CMK (cell line): ENCODE measurements at regions not wholly inside any gene's neighbourhood (a gene's known extent, or its start where the extent isn't known, plus 50 kb on each side); places are given as distances from the start of the nearest gene placed in this dataset.
A peak's percentile ranks its signal among the peaks of the same experiment; 100 is the strongest.

Source experiments
- DNase-seq: peaks from one replicate; pipeline ENCODE4 v3.0.0-alpha.2; 2010; ENCODE audit warnings: low read depth

GRCh38 chr18:30527226-30527625, 515.3 kb downstream of the DSC3 start:
- DNase-seq, result no peak

DNA sequence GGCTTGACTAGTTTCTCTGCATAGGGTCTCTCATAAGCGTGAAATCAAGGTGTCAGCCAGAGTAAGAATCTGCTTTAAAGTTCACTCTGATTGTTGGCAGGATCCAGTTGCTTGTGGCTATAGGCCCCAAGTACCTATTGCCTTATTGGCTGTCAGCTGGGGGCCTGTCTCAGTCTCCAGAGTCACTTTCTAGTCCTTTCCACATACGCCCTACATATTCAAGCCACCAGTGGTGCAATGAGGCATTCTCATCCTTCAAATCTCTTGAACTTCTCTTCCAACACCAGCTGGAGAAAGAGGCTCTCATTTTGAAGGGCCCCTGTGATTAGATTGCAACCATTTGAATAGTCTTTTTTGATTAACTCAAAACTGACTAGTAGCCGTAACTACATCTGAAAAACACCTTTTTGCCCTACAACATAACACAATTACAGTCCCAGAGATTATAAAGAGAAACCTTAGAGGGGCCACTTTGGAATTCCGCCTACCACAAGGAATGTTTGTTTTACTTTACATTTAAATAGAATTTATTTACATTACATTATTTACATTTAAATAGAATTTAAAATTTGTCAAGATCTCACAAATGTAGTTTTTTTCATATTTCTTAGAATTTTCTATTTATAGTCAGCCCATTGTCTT, 520.1 kb downstream of the DSC3 start:
- DNase-seq, result no peak

GRCh38 chr18:30514059-30514458, 528.5 kb downstream of the DSC3 start:
- no peak for DNase-seq

- no peak for DNase-seq
These were observed 529.7 kb downstream of the DSC3 start for GRCh38 chr18:30512872-30513271.

GRCh38 chr18:30510882-30511281, 531.7 kb downstream of the DSC3 start:
- no peak for DNase-seq

DNA sequence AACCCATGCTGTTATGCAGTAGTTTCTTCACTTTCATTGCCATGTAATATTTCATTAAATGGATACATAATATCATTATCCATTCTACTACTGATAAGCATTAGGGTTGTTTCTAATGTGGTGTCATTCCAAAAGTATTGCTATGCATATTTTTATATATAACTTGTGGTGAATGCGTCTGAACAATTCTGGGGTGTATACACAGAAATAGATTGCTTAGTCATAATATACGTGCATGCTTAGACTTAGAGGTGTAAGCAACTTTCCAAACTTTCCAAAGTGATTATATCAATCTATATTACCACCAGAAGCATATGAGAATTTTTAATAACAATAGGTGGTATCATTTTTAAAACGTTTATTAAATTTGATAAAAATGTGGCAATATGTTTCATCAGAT, 540.9 kb downstream of the DSC3 start:
- no peak for DNase-seq

DNA sequence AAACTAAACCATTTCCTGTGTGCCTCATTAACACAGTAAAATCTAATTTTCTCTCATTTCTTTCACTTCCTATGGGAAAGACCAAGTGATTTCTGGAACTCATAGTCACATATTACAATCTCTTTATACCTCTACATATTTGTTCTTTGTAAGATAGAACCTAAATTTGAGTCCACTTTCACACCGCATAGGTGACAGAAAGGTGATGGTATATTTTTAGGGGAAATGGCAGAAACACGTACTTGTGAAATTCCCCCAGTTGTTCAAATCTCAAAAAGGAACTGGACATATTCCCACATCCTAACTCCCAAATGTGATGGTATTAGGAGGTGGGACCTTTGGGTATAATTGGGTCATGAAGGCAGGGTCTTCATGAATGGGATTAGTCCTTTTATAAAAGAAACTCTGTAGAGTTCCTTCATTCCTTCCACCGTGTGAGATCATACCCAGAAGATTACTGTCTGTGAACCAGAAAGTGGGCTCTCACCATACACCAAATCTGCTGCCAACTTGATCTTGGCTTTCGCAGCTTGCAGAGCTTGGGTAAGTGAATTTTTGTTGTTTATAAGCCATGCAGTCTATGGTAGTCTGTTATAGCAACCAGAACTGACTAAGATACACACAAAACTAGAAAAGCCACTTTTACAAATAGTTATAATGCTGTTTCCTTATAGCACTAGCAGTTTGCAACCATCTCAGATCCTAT, 542.1 kb downstream of the DSC3 start:
- DNase-seq, result no peak

- DNase-seq, result no peak
These were observed 542.8 kb downstream of the DSC3 start for GRCh38 chr18:30499721-30500120.

GRCh38 chr18:30492552-30493129, 549.9 kb downstream of the DSC3 start:
- no peak for DNase-seq

DNA sequence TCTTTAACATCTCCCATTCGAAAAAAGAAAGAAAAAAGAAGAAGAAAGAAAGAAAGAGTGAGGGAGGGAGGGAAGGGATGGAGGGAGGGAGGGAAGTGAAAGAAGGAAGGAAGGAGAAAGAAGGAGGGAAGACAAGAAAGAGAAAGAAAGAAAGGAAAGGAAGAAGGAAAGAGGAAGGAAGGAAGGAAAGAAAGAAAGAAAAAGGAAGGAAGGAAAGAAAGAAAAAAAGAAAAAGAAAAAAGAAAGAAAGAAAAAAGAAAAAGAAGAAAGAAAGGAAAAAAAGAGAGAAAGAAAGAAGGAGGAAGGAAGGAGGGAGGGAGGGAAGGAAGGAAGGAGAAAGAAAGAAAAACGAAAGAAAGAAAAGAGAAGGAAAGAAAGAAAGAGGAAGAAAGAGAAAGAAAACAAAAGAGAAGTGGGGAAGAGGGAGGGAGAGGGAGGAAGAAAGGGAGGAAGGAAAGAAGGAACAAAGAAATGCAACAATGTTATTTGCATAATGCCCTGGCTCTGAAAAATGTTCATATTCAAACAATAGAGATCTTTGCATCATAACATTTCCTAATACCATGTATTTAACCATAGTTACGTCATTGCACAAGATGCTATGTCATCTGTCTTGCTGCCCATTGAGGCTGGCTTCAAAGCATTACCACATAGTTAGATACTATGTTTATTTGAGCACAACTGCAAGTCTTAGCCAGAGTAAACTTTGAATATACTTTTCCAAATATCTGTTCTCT, 550.6 kb downstream of the DSC3 start:
- DNase-seq, result no peak

DNA sequence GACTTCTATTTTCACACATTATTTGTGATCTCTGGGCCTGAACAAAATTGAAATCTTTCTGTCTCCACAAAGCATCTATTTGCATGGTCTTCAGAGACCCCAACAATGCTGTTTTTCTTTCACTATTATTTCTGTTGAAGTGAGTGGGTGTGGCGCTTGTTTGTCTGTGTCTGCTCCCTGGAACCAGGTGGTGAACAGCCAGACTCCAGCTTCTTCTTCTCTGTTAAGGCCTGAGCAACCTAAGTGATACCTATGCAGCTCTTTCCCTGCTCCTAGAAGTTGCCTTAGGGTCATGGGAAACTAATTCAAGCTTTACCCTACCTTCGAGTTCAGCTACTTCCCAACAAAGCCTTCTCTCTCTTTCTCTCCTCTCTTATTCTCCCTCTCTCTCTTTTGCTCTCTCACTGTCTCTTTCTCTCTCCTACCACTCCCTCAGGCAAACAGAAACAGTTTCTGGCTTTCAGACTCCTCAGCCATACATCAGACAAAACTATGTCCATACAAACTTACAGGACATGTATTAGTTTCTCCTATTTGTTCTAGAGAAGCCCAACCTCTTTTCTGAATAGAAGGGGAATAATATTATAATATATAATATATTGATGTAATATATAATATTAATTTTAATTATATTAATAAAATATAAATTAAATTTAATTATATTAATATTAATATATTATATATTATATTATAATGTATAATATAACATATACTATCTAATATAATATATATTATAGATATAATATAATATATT, 552.5 kb downstream of the DSC3 start:
- DNase-seq, result no peak

DNA sequence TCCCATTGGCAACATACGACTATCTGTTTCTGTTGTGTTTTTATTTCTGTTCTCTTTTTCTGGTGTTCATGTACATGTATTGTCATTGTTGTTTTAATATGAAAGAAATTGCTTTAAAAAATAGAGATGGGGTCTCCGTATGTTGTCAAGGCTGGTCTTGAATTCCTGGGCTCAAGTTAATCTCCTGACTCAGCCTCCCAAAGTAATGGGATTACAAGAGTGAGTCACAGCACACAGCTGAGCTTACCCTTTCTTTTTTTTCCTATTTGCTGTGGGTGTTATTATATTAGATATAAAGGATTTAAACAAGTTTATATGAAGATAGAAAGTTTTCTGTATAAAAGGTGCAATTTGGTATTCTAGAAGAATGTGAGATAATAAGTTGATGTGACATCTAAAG, 554.6 kb downstream of the DSC3 start:
- DNase-seq, result no peak

DNA sequence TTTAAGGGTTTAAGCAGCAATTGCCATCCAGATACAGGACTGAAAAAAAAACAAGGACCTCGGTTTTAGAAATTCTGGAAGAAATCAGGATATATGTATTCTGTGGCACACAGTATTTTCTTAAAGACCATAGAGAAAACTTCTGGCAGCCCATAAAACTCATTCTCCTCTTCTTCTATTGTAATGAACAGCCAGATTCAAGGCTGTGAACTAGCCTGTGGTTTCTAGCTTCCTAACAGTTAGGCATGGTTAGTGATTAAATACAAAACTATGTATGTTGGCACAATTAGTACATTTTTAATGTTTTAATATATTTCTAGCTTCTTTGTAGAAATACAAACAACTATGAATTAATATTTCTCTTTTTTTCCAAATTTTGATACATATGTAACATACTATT, 555.7 kb downstream of the DSC3 start:
- no peak for DNase-seq

GRCh38 chr18:30485078-30485477, 557.5 kb downstream of the DSC3 start:
- DNase-seq, result no peak

DNA sequence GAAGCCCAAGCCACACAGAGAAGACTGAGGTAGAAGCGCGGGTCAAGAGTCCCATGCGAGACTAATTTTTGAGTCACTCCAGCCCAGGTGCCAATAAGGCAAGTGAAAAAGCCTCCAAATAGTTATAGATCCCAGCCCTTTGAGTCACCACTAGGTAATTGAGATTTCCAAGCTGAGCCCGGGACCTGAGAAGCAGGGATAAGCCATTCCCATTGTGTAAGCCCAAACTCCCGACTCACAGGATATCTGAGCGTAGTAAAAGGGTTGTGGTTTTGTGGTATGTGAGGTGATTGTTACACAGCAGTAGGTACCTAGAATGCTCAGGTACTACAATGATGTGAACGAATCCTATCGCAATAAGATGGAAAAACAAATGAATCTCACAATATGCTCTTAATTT, 560.7 kb downstream of the DSC3 start:
- no peak for DNase-seq

GRCh38 chr18:30469091-30469490, 573.5 kb downstream of the DSC3 start:
- DNase-seq, result no peak

DNA sequence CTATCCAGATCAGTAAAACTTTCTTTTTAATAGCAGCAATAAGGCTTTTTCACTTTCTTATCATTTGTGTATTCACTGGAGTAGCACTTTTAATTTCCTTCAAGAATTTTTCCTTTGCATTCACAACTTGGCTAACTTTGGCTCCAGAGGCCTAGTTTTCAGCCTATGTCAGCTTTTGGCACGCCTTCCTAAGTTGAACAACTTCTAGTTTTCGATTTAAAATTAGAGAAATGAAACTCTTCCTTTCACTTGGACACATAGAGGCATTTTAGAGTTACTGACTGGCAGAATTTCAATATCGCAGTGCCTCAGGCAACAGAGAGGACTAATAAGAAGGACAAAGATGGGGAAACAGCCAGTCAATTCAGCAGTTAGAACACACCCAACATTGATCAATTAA, 577.4 kb downstream of the DSC3 start:
- no peak for DNase-seq

DNA sequence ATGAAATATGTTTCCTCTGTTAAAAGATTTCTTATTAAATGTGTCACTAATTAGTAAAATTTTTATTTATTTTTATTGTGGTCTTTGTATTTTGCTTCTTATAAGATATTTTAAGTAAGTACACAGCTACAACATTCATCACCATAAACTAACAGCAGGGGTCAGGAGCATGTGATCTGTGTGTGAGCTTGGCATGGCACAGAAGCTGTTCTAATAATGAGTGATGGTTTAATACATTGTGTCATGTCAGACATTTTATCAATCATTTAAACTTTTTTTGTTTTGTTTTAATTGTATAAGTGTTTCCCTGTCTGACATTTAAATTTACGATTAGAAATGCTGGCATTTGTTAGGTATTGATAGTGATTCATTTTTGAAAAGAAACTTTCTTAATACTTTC, 585.4 kb downstream of the DSC3 start:
- DNase-seq, result peak; percentile 24

DNA sequence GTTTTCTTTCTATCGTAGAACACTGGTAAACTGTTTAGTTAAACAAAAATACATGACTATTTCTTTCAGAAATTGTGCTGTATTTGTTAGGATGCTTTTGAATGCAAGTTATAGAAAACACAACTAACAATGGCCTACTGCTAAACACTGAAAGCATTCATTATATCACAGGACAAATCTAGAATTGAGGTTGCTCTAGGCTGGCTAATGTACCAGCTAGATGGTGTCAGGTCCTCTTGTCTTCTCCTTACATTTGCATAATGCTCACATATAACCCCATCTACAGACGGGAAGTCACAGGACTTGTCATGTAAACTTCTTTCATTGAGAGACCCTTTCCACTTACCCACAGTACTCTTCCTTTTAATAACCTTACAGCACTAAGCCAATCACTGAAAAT, 586.8 kb downstream of the DSC3 start:
- DNase-seq, result no peak

- DNase-seq, result no peak
These were observed 587.6 kb downstream of the DSC3 start for GRCh38 chr18:30454920-30455319.

- DNase-seq, result no peak
These were observed 590.6 kb downstream of the DSC3 start for GRCh38 chr18:30451981-30452380.

- DNase-seq, result no peak
These were observed 591.6 kb downstream of the DSC3 start for GRCh38 chr18:30450927-30451326.
